HG02870 (cell line): ENCODE measurements at regions not wholly inside any gene's neighbourhood (a gene's known extent, or its start where the extent isn't known, plus 50 kb on each side); places are given as distances from the start of the nearest gene placed in this dataset.
"Not testable (repeated sequence)": the region's sequence is repeated elsewhere in the genome, so short reads cannot be mapped to it uniquely, and the experiment has no call there.

Experiments used
- ATAC-seq: cut with Tn5 transposase; IDR thresholded peaks from one replicate; pipeline ENCODE4 v1.9.1; 2021; ENCODE audit warnings: mild to moderate bottlenecking, moderate library complexity; ENCODE audit not compliant: unreplicated experiment

- ATAC-seq: not testable (repeated sequence)
These were observed 87.3 kb upstream of the KITLG start for GRCh38 chr12:88667615-88668014.

- ATAC-seq: no peak
These were observed 84.8 kb upstream of the KITLG start for GRCh38 chr12:88665071-88665470.

- ATAC-seq: no peak
These were observed 82.7 kb upstream of the KITLG start for GRCh38 chr12:88662961-88663360.

GRCh38 chr12:88662093-88662492 lies 81.8 kb upstream of the KITLG start:
- ATAC-seq: no peak

- no peak for ATAC-seq
These were observed 77.7 kb upstream of the KITLG start for GRCh38 chr12:88658009-88658408.

GRCh38 chr12:88650715-88651114 lies 70.4 kb upstream of the KITLG start:
- no peak for ATAC-seq

- ATAC-seq: no peak
These were observed 68.4 kb upstream of the KITLG start for GRCh38 chr12:88648625-88649024.

- ATAC-seq: no peak
These were observed 66.6 kb upstream of the KITLG start for GRCh38 chr12:88646824-88647223.

GRCh38 chr12:88645816-88646215 lies 65.5 kb upstream of the KITLG start:
- no peak for ATAC-seq

- no peak for ATAC-seq
These were observed 64.9 kb upstream of the KITLG start for GRCh38 chr12:88644946-88645702.

GRCh38 chr12:88643685-88644084 lies 63.4 kb upstream of the KITLG start:
- ATAC-seq: no peak

GRCh38 chr12:88642675-88643431 lies 62.6 kb upstream of the KITLG start:
- ATAC-seq: no peak

GRCh38 chr12:88638966-88639760 lies 58.9 kb upstream of the KITLG start:
- ATAC-seq: no peak

- ATAC-seq: no peak
These were observed 58.1 kb upstream of the KITLG start for GRCh38 chr12:88638388-88638787.

GRCh38 chr12:88634008-88634407 lies 53.7 kb upstream of the KITLG start:
- ATAC-seq: no peak

- no peak for ATAC-seq
These were observed 53.0 kb upstream of the KITLG start for GRCh38 chr12:88633312-88633711.

GRCh38 chr12:88630561-88630960 lies 50.3 kb upstream of the KITLG start:
- no peak for ATAC-seq
